HCT116 (cell line): ENCODE measurements at regions not wholly inside any gene's neighbourhood (a gene's known extent, or its start where the extent isn't known, plus 50 kb on each side); places are given as distances from the start of the nearest gene placed in this dataset.

Experiments
- ATAC-seq: fragments of 200-7000 bp; cut with Tn5 transposase; 2 replicates; pipeline ENCODE4 v1.9.1; 2020; ENCODE audit warnings: mild to moderate bottlenecking, moderate library complexity
- BruUV-seq: library from RNA; stranded (reverse); fragments of 400-500 nt; replicated peaks from 2 replicates; lab custom pipeline; 2021; lab: Mats Ljungman, UMichigan
- CTCF ChIA-PET: fragments of 300-600 bp; sonication (Branson Sonifier 250); formaldehyde crosslinking; loops from one replicate; lab custom pipeline; 2021; ENCODE audit warnings: antibody characterized with exemption; lab: Charles Lee
- POLR2A ChIA-PET: fragments of 300-600, 350-600 bp; sonication (Branson Sonifier 250); formaldehyde crosslinking; loops from one replicate; lab custom pipeline; 2021; ENCODE audit warnings: antibody characterized with exemption; lab: Charles Lee
- RAD21 ChIA-PET, 2 experiments: fragments of 300-600 bp; sonication (Branson Sonifier 250); formaldehyde crosslinking; loops; one replicate each; lab custom pipeline; 2023; ENCODE audit warnings: low total read pairs in 2 of 2; ENCODE audit not compliant: uncharacterized antibody in 2 of 2, unreplicated experiment in 2 of 2, low non-redundant PET in 1 of 2; lab: Charles Lee
- DNase-seq: peaks from one replicate; pipeline ENCODE4 v3.0.0-alpha.2; 2010; ENCODE audit warnings: low read depth, low spot score
- H2AFZ ChIP-seq: fragments of 200-600 bp; shearing (Covaris generic), sonication (generic); 2 replicates; pipeline ENCODE4 v1.6.1; 2017; ENCODE audit warnings: low read depth, mixed run types, mixed read lengths, antibody characterized with exemption, low read length; ENCODE audit not compliant: poor library complexity, severe bottlenecking
- H3K27ac ChIP-seq: 2 replicates; pipeline ENCODE4 v1.5.1; 2012; ENCODE audit warnings: low read depth, low read length
- H3K27me3 ChIP-seq: fragments of 200-600 bp; sonication (generic); 2 replicates; pipeline ENCODE4 v1.6.1; 2016; ENCODE audit warnings: mixed run types, low read length, mixed read lengths; ENCODE audit not compliant: insufficient read depth
- H3K36me3 ChIP-seq, 2 experiments: fragments of 200-500 bp in 1 of 2; fragments of 200-600 bp in 1 of 2; sonication (Bioruptor generic) in 1 of 2; sonication (generic) in 1 of 2; 2 replicates each; pipeline versions ENCODE4 v1.5.1 to v1.6.1; 2014 to 2016; ENCODE audit warnings: low read length in 2 of 2, inconsistent platforms in 1 of 2, mixed read lengths in 1 of 2, mixed run types in 1 of 2; ENCODE audit not compliant: insufficient read depth in 2 of 2, control insufficient read depth in 1 of 2
- H3K4me1 ChIP-seq, 2 experiments: fragments of 200-600 bp in 1 of 2; sonication (generic) in 1 of 2; 2 replicates each; pipeline versions ENCODE4 v1.5.1 to v1.6.1; 2012 to 2017; ENCODE audit warnings: low read length in 2 of 2, inconsistent platforms in 1 of 2, mild to moderate bottlenecking in 1 of 2, mixed read lengths in 1 of 2, mixed run types in 1 of 2, moderate library complexity in 1 of 2; ENCODE audit not compliant: insufficient read depth in 2 of 2, control insufficient read depth in 1 of 2
- H3K4me2 ChIP-seq: fragments of 200-600 bp; sonication (generic); 2 replicates; pipeline ENCODE4 v1.6.1; 2017; ENCODE audit warnings: mixed run types, low read length, mixed read lengths
- H3K4me3 ChIP-seq, 2 experiments: fragments of 200-600 bp in 1 of 2; sonication (generic) in 1 of 2; replicated peaks in 1 of 2; 2 replicates each; pipeline ENCODE4 v1.5.1; 2011 to 2016; ENCODE audit warnings: low read length in 2 of 2, control low read depth in 1 of 2, low read depth in 1 of 2, mild to moderate bottlenecking in 1 of 2, mixed read lengths in 1 of 2, mixed run types in 1 of 2
- H3K79me2 ChIP-seq: fragments of 200-600 bp; sonication (generic); 2 replicates; pipeline ENCODE4 v1.6.1; 2017; ENCODE audit warnings: mild to moderate bottlenecking, mixed run types, low read length, moderate library complexity, mixed read lengths; ENCODE audit not compliant: insufficient read depth
- H3K9ac ChIP-seq: fragments of 200-600 bp; sonication (generic); 2 replicates; pipeline ENCODE4 v1.6.1; 2016; ENCODE audit warnings: low read length, mixed read lengths
- H3K9me2 ChIP-seq: fragments of 200-600 bp; sonication (generic), shearing (Covaris generic); 2 replicates; pipeline ENCODE4 v1.6.1; 2017; ENCODE audit warnings: mixed run types, mild to moderate bottlenecking, moderate library complexity; ENCODE audit not compliant: insufficient read depth
- H3K9me3 ChIP-seq, 2 experiments: fragments of 200-500 bp in 1 of 2; fragments of 200-600 bp in 1 of 2; sonication (Bioruptor generic) in 1 of 2; sonication (generic) in 1 of 2; 2 replicates each; pipeline ENCODE4 v1.6.1; 2014 to 2017; ENCODE audit warnings: low read length in 2 of 2, mixed read lengths in 2 of 2, inconsistent platforms in 1 of 2, low read depth in 1 of 2, mild to moderate bottlenecking in 1 of 2, mixed run types in 1 of 2, moderate library complexity in 1 of 2; ENCODE audit not compliant: control insufficient read depth in 1 of 2, insufficient read depth in 1 of 2
- H4K20me1 ChIP-seq: fragments of 200-600 bp; sonication (generic), shearing (Covaris generic); 2 replicates; pipeline ENCODE4 v1.6.1; 2017; ENCODE audit warnings: mixed run types, mild to moderate bottlenecking, moderate library complexity; ENCODE audit not compliant: insufficient read depth
- ATF3 ChIP-seq: IDR thresholded peaks from 2 replicates; pipeline ENCODE4 v1.6.1; 2012
- CEBPB ChIP-seq: IDR thresholded peaks from 2 replicates; pipeline ENCODE4 v1.6.1; 2012; ENCODE audit warnings: low read depth
- EGR1 ChIP-seq: IDR thresholded peaks from 2 replicates; pipeline ENCODE4 v1.6.1; 2012; ENCODE audit warnings: low read depth
- EZH2 ChIP-seq: fragments of 200-600 bp; sonication (generic); IDR thresholded peaks from 2 replicates; pipeline ENCODE4 v1.6.1; 2017; ENCODE audit warnings: antibody characterized with exemption, mixed run types
- FOSL1 ChIP-seq: IDR thresholded peaks from 2 replicates; pipeline ENCODE4 v1.6.1; 2012; ENCODE audit warnings: low read depth
- JUND ChIP-seq: IDR thresholded peaks from 2 replicates; pipeline ENCODE4 v1.6.1; 2012
- POLR2A ChIP-seq: IDR thresholded peaks from 2 replicates; pipeline ENCODE4 v1.7.0; 2011; ENCODE audit warnings: borderline replicate concordance; ENCODE audit not compliant: insufficient read depth, insufficient read length; ENCODE audit errors: extremely low read depth
- POLR2AphosphoS5 ChIP-seq: IDR thresholded peaks from 2 replicates; pipeline ENCODE4 v1.6.1; 2011; ENCODE audit warnings: mild to moderate bottlenecking, low read depth, low read length, moderate library complexity
- SIN3A ChIP-seq: IDR thresholded peaks from 2 replicates; pipeline ENCODE4 v1.6.1; 2012; ENCODE audit warnings: low read depth
- SRF ChIP-seq: IDR thresholded peaks from 2 replicates; pipeline ENCODE4 v1.6.1; 2012; ENCODE audit warnings: low read depth
- YY1 ChIP-seq: IDR thresholded peaks from 2 replicates; pipeline ENCODE4 v1.6.1; 2011; ENCODE audit warnings: low read length, low read depth, moderate library complexity, mild to moderate bottlenecking; ENCODE audit not compliant: insufficient replicate concordance; ENCODE audit errors: extremely low read depth
- intact Hi-C: fragments of 100-400 bp; cut with micrococcal nuclease; formaldehyde crosslinking; loops from 2 replicates; pipeline ENCODE4 v1.10.0; 2022
- TF ChIP-seq, protein P1 (sequence below): IDR thresholded peaks from 2 replicates; pipeline ENCODE4 v1.6.1; 2012
- TF ChIP-seq, protein P2 (sequence below): IDR thresholded peaks from 2 replicates; pipeline ENCODE4 v1.6.1; 2012; ENCODE audit warnings: low read depth

DNA sequence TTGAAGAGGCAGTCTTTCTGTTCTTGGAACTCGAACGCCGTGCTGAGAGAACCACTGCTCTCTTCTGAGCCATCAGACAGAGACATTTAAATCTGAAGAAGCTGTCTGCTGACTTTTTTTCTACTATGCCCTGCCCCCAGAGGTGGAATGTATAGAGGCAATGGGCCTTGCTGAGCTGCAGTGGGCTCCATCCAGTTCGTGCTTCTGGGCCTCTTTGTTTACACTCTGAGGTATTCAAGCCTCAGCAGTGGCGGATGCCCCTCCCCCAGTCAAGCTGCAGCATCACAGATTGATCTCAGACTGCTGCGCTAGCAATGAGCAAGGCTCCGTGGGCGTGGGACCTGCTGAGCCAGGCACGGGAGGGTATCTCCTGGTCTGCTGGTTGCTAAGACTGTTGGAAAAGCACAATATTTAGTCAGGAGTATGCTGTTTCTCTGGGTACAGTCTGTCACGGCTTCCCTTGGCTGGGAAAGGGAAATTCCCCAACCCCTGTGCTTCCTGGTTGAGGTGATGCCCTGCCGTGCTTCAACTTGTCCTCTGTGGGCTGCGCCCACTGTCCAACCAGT lies 526.8 kb downstream of the CD109 start:
- no peak for TF ChIP-seq ATF3
- no peak for TF ChIP-seq SRF
- no peak for TF ChIP-seq POLR2AphosphoS5
- TF ChIP-seq, protein P1, sequence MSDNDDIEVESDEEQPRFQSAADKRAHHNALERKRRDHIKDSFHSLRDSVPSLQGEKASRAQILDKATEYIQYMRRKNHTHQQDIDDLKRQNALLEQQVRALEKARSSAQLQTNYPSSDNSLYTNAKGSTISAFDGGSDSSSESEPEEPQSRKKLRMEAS = no peak
- TF ChIP-seq FOSL1 = no peak
- TF ChIP-seq POLR2A = no peak
- no peaks in the 10 kb centered on the region for H3K36me3 ChIP-seq
- POLR2A ChIA-PET = no interaction called here
- no peak overlapping the region for H2AFZ ChIP-seq
- no peak for ATAC-seq
- DNase-seq = no peak
- no peak overlapping the region for H3K4me3 ChIP-seq
- intact Hi-C loops = no loop called here
- H3K4me2 ChIP-seq = no peak overlapping the region
- RAD21 ChIA-PET = no interaction called here
- CTCF ChIA-PET = no interaction called here
- H3K4me1 ChIP-seq = no peaks in the 10 kb centered on the region
- H3K9me2 ChIP-seq = no peaks in the 10 kb centered on the region
- no peaks in the 10 kb centered on the region for H4K20me1 ChIP-seq
- BruUV-seq = no TSS peak
- H3K27ac ChIP-seq = no peak overlapping the region
- H3K9ac ChIP-seq = no peak overlapping the region
- no peaks in the 10 kb centered on the region for H3K27me3 ChIP-seq
- no peaks in the 10 kb centered on the region for H3K9me3 ChIP-seq
- H3K79me2 ChIP-seq = no peaks in the 10 kb centered on the region

- no peaks in the 10 kb centered on the region for H3K4me1 ChIP-seq
- no peak overlapping the region for H3K4me2 ChIP-seq
- no peaks in the 10 kb centered on the region for H3K36me3 ChIP-seq
- no peaks in the 10 kb centered on the region for H3K79me2 ChIP-seq
- intact Hi-C loops = no loop called here
- CTCF ChIA-PET = no interaction called here
- no peak overlapping the region for H3K27ac ChIP-seq
- no peak overlapping the region for H3K9ac ChIP-seq
- H4K20me1 ChIP-seq = no peaks in the 10 kb centered on the region
- no peak for TF ChIP-seq EZH2
- no peak for TF ChIP-seq EGR1
- no peak for TF ChIP-seq JUND
- no peak for TF ChIP-seq SIN3A
- TF ChIP-seq, protein P1 = no peak
- no peak for TF ChIP-seq ATF3
- TF ChIP-seq, protein P2, sequence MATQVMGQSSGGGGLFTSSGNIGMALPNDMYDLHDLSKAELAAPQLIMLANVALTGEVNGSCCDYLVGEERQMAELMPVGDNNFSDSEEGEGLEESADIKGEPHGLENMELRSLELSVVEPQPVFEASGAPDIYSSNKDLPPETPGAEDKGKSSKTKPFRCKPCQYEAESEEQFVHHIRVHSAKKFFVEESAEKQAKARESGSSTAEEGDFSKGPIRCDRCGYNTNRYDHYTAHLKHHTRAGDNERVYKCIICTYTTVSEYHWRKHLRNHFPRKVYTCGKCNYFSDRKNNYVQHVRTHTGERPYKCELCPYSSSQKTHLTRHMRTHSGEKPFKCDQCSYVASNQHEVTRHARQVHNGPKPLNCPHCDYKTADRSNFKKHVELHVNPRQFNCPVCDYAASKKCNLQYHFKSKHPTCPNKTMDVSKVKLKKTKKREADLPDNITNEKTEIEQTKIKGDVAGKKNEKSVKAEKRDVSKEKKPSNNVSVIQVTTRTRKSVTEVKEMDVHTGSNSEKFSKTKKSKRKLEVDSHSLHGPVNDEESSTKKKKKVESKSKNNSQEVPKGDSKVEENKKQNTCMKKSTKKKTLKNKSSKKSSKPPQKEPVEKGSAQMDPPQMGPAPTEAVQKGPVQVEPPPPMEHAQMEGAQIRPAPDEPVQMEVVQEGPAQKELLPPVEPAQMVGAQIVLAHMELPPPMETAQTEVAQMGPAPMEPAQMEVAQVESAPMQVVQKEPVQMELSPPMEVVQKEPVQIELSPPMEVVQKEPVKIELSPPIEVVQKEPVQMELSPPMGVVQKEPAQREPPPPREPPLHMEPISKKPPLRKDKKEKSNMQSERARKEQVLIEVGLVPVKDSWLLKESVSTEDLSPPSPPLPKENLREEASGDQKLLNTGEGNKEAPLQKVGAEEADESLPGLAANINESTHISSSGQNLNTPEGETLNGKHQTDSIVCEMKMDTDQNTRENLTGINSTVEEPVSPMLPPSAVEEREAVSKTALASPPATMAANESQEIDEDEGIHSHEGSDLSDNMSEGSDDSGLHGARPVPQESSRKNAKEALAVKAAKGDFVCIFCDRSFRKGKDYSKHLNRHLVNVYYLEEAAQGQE = no peak
- no peak for TF ChIP-seq FOSL1
- TF ChIP-seq YY1 = no peak
- no peak for TF ChIP-seq CEBPB
- TF ChIP-seq POLR2AphosphoS5 = no peak
- no peaks in the 10 kb centered on the region for H3K9me3 ChIP-seq
- no peaks in the 10 kb centered on the region for H3K27me3 ChIP-seq
- H2AFZ ChIP-seq = no peak overlapping the region
- H3K9me2 ChIP-seq = no peaks in the 10 kb centered on the region
- RAD21 ChIA-PET = no interaction called here
- ATAC-seq = no peak
- no peak overlapping the region for H3K4me3 ChIP-seq
- no peak for DNase-seq
- BruUV-seq = no TSS peak
- POLR2A ChIA-PET = no interaction called here
Measured at GRCh38 chr6:74213995-74214394, 518.0 kb downstream of the CD109 start.
